GM11168 (cell line): ENCODE measurements at regions not wholly inside any gene's neighbourhood (a gene's known extent, or its start where the extent isn't known, plus 50 kb on each side); places are given as distances from the start of the nearest gene placed in this dataset.

Source experiments
- in situ Hi-C: fragments of 300-500 bp; cut with MboI; formaldehyde crosslinking; loops from one replicate; pipeline ENCODE4 v1.12.0; 2022; ENCODE audit warnings: low sequenced_read_pairs; ENCODE audit not compliant: unreplicated experiment

- in situ Hi-C loops = no loop called here
Observed at GRCh38 chr6:2507521-2508037, 243.1 kb downstream of the MYLK4 start.

DNA sequence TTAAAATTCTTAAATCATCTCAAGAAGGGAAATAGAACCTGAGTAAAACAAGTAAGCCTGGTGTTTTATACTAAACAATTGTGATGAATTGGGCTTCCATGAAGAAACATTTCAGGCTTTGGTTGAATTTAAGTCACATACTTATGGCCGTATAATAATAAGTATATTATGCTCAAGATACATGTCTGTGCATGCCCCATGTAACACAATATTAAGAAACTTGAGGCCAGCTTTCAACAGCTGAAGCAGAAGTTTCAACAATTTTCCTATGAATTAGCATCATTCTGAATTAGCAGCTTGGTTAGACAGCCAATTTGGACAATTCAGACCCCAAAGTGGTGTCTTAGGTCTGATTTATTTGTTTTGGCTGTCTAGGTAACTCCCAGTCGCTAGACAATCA, 243.7 kb downstream of the MYLK4 start:
- in situ Hi-C loops = no loop called here

GRCh38 chr6:2505624-2506023, 245.1 kb downstream of the MYLK4 start:
- in situ Hi-C loops = no loop called here

- in situ Hi-C loops = no loop called here
Observed at GRCh38 chr6:2504495-2505064, 246.1 kb downstream of the MYLK4 start.

DNA sequence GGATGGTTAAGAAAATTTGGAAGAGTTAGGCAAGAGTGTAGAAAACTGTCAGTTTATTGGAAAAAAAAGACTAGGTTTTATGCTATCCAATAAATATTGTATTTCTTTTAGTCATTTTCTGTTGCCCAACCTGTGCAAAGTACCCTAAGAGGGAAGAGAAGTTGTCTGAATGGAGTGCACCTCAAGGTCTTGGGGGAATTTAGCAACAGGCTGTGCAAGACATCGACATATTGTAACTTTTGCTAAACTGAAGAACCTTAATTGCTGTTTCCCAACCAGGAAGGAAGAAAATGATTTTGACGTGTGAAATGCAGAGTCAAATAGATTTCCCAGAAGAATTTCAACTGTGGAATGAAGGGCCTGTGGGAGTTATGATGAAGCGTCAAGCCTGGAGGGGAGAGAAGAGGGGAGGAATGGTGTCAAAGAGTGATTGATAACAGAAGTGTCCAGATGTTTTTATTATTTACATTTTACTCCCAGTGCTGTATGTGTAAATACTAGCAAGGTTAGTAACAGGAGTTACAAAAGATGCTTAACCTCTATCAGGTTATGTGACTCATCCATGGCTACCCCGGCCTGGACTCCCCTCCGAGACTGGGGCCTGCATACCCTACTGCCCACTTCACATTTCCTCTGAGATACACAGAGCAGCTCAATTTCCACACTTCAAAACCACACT, 246.8 kb downstream of the MYLK4 start:
- in situ Hi-C loops = no loop called here

DNA sequence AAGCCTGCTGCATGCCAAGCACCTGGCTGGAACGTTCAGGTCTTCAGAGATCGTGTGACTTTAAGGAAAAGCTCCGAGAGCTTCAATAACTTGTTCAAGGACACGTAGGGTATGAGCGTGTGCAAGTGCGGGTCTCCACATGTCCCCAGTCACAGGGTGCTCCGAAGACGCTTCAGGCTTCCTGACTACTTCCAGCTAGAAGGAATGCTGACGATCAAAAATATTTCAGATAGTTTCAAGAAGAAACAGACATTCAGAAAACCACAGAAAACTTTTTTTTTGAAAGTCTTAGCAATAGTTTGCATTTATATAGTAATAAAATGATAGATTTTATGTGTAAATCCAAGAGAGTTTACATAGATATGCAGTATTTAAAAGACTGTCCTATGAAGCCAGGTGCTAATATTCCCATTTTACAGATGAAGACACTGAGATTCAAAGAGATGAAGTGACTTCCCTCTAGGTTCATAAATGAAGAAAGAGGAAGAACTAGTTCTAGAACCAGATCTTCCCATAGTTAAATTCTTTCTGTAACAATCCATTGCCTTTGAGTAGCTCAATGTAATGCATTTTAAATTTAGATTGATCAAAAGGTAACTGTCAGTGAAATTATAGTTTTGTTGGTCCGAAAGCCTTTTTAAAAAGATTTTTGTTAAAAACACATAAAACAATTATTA, 247.6 kb downstream of the MYLK4 start:
- in situ Hi-C loops = no loop called here

DNA sequence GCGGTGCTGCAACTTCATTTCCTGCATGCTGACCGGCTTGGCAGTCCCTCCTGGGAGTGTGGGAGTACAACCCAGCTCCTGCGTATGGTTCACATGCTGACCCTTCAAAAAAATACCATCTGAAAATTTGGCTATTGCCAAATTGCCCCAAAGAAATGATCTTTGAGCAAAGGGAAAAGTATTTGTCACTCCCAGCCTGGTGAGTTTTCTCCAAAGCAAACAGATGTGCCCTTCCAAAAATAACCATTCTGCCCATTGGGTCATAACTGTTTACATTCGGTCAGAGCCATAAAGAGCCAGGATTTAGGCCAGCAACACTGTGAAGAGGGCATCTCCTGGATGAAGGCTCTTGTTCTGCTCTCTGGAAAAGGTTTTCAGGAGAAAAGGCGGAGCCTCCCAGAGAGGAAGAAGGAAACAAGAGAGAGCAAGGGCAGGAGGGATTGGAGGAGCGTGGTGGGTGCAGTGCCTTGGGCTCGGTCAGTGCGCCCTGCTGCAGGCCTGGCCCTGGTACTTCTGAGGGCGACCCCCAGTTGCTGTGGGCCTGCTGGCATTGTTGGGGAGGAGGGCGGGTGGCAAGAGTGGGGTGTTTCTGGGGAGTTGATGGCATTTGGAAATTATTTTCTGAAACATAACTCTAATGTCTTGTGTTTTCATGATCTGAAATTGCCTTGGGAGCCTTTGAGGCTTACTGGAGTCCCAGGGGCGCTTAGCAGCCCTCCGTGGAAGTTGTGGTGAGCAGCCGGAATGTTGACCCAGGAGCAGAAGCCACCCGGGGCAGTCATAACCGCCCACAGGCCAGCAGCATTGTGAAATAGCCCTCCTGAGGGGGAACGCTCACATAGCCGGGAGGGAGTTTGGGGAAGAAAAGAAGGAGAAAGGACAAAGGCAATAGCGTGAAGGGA, 248.4 kb downstream of the MYLK4 start:
- in situ Hi-C loops = no loop called here

DNA sequence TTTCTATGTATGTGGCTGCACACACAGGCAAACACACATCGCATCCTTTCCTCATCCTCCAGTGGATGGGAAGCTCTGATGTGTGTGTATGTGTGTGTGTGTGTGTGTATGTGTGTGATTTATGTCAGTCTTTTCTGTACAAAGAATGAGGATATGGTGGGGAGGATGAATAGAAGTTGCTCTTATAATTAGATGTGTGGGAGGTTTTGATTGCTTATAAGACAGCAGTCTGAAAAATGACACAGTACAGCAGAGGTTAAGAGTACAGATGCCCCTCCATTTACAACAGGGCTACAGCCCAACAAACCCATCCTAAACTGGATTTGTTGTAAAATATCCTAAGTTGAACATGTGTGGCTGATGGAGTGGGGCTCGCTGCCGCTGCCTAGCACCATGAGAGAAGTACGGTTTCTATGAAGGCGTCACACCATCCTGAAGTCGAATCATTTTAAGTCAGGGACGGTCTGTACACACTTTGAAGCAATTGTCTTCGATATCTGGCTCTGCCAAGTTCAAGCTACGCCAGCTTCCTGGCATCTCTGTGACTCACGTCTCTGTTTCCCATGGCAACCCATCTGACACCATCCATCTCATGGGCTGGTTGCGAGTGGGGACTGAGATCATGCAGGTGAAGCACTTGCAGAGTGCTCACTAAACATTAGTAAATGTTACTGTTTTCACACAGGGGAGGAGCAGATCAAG, 252.6 kb downstream of the MYLK4 start:
- in situ Hi-C loops = no loop called here

DNA sequence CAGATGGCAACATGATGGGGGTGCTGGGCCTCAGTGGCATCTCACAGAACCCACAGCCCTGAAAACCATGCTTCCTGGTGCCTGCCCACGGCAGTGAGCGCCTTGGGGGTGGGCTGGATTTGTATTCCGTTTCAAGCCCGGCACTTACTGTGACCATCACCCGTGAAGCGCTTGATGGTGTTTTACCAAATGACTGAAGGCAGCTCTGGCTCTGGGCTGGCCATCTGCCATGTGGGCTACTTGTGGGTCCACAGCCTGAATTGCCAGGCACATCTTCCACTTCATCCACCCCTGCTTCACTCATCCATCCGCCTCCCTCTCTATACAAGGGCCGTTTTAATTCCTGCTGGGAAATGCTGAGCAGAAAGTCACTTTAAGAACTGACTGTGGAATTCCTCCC, 250.9 kb upstream of the GMDS start:
- in situ Hi-C loops = no loop called here

GRCh38 chr6:2492686-2493523, 247.5 kb upstream of the GMDS start:
- in situ Hi-C loops = no loop called here

GRCh38 chr6:2491137-2491536, 245.7 kb upstream of the GMDS start:
- in situ Hi-C loops = no loop called here

DNA sequence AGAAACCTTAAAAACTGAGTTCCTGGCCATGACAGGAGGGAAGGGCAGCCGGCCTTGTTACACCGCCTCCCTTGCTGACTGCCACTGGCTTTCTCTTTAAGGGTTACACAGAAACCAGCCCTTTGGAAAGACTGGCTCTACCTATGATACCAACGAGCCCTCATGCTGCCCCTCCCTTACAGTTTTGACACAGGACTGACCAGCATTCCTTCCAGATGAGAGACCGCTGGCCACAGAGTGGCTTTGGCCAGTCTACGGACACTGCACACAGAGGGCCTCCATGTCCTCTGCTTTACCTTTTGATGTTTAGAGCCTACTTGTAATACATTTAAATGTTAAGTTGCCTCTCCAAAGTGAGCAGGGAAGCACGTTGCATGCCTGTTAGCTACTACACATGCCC, 243.2 kb upstream of the GMDS start:
- in situ Hi-C loops = no loop called here

DNA sequence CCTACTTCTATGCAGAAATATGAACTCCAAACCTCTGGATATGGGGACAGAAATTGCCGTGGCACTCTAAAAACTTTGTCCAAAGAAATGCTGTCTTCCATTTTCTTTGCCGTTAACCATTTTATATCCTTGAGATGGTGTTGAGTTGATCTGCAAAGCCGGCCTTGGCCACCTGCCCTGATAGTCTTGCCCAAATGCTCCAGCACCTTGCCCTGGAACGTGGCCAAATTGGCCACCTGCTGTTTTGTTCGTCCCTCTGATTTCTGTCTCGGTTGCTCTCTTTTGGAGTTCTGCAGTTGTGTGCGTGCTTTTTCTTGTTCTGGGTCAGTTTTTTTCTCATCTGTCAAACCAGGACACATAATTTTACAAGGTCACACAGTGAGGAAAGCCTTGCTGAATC, 239.7 kb upstream of the GMDS start:
- in situ Hi-C loops = no loop called here

DNA sequence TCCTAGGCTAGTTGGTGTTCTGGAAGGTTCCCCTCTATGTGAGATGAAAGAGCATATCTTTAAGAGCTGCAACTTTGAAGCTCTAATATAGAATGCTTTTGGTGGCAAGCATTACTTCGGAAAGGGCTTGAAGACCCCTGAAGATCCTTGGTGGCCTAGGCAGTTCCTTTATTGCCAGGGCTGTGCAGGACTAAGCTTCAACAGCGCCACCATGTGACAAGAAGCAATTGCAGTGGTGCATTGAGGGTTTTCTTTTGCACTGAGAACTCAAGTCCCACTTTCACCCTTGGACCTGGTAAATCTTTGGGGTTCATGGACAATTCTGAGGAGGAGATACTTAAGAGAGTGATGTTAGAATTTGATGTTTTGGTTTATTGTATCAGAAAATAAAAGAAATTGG, 237.4 kb upstream of the GMDS start:
- in situ Hi-C loops = no loop called here

DNA sequence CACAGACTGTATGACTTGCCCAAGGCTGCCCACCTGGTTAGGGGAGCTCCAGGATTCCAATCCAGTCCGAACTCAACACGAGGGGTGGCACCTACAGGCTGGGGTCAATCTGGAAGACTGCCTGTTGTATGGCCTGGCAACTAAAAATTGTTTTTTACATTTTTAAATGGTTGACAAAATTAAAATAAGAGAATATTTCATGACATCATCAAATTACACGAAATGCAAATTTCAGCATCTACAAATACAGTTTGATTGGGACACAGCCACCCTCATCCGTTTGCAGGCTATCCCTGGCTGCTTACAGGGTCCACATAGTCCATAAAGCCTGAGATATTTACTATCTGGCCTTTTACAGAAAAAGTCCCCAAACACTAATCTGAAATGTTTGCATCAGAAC, 235.9 kb upstream of the GMDS start:
- in situ Hi-C loops = no loop called here

DNA sequence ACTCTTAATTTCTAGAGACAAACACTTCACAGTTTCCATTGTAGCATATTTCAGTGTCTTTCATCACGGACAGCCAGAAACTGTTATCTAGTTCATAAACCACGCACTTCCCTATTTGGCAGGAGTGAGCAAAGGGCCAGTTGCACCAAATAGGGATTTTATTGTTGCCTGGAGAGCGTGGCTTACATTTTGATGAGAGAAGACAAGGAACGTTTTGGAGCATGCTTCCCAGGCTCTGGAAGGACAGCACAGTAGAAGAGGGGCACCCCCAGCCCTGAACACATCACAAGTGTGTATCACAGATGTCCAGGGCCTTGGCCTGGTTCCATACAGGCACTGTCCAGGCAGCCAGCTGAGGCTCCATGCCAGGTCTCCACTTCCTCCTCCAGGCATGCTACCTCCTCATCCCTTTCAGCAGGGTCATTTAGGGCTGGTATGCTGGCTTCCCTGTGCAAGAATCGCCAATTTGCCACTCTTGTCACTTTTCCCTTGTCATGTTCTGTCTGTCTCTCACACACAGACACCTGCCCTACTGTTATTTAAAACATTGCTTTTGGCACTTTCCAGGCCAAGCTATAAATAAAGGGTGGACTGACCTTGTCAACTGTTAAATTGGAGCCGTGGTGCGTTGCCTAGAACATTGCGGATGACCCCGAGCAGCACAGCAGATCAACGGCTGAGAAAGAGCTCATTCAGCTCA, 235.0 kb upstream of the GMDS start:
- in situ Hi-C loops = no loop called here

- in situ Hi-C loops = no loop called here
Observed at GRCh38 chr6:2478200-2478599, 232.8 kb upstream of the GMDS start.

DNA sequence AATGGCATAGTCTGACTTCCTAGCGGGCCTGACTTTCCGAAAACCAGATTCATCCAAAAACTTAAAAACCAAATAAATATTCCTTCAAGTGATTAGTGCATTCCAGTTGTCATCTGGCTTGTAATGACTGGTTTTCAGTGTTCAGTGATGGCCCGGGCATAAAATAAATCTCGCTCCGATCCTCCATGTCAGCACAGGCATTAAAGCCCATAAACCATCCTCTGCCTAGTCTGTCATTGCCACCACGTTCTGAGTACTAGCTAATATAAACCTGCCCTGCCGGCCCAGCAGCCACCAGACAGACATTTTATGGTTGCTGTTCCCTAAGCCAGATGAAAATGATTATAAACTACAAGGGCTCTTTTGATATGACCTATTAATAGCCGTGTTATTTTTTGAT, 232.3 kb upstream of the GMDS start:
- in situ Hi-C loops = no loop called here

GRCh38 chr6:2477250-2477649, 231.8 kb upstream of the GMDS start:
- in situ Hi-C loops = no loop called here
